ENCODE measurements at regions not wholly inside any gene's neighbourhood (a gene's known extent, or its start where the extent isn't known, plus 50 kb on each side); places are given as distances from the start of the nearest gene placed in this dataset.

DNA sequence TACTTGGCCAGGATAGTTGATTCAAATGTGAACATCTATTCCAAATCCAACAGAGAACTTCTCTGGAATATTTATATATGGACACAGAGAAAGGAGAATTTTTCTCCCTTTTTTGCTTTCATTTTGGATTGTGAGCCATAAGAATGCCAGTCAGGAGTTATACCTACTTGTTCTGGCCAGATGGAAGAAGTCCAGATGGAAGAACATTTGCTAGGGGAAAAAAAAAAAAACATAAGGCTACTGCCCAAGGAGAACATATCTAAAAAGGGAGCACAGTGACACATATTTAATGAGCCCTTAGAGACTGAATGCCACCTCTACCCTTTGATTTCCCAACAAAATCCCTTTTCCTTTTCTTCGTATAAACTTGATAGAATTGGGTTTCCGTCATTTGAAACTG is 61.7 kb upstream of the PPP2R2B start:
- peak in 1 of 58 donors; percentile 38 for DNase-seq

DNA sequence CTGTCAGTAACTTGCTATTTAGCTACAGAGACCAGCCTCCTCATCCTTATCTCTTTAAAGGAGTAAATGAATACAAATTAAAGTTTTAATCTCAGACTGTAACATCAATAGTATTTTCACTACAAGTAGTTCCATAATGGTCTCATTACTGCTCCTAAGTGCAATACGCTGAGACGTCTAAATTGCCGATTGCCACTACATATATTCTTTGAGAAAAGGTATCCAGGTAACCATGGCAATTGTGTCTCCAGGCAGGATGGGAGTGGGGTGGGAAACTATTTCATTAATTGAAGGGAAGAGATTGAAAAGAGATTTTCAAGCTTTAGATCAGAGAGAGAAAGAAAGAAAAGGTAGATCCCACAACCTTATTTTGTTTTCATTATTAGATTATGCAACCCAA is 65.5 kb upstream of the PPP2R2B start:
- no peak for DNase-seq

DNA sequence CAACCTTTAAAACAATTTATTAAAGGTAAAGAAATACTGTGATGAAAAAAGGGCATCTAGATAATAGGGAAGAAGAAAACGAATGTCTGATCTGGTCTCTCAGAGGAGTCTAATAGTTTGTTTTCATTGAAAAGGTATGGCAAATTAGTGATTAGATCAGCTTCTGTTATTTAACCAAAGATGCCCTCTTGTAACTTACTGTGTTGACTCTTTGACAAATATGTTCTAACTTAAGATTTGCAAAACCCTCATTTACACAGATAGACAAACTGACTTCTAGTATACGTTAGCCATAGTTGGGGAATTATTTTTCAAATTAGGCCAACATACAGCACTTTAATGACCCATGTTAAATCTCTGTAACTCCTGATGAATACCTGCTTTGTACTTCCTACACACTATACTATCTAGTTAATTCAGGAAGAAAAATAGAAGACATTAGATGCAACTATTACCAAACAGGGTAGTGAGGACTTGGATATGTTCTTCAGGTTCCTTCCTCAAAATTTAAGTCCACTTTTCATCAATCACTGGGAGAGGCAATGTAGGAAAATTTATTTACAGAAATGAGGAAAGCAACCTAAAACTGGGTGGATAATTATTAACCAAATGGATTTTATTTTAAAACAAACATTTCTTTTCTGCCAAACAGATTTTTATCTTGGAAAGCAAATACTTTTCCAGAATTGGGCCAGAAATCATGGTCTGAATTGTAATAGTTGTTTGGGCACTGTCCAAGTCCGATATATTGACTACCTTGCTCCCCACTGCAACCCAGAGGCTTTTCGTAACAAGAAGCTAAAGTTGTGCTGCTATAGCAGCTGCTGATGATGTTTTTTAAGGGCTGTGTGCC is 66.4 kb upstream of the PPP2R2B start:
- DNase-seq = no peak

DNA sequence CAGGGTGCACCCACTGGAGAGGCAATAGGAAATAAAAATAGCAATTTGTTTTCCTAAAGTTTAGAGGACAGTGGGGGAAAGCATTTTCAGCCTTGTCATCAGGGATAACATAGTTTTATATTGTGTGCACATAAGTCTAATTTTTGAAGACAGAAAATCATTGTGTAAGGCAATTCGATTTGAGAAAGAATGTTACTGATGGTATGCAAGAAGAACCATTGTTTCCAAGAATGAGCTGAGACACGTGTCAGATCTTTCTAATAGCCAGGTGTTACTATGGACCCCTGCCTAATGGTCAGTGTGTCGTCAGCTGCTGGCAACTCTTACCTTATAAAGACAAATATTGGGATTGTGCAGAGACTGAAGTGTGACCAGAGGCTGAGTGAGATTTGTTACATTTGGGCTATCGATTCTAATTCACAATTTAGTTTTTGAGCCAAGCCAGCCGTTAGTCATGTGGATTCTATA is 67.1 kb upstream of the PPP2R2B start:
- DNase-seq = no peak

DNA sequence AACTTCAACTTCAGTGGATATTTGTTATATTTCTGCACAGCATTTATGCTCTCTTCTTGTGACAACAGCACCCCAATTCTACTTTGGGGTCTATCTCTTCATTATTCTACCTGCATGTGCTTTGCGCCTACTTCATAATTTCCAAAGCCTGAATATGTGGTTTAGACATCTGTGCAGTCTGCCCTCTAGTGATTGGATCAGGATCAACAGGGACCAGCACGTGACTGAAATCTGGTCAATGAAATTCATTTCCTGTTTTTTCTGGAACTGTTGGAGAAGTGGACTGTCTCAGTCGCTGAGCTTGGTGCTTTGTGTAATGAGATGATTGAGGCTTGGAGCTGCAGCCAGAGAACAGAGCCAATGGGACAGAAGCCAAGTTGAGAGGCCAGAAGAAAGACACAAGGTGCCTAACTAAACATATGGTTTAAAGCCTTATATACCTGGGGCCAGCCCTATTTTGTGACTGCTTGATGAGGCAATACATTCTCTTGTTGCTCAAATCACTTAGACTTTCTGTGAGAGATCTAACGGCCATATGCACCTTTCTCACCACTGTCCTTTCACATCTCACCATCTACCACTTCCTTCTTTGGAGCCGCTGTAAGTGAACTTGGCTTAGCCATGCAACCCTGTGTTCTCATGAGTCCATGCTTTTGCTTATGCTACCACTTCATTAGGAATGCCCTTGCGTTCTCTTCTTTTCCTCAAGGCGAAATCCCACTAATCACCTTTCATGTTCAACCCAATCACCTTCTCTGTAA is 68.8 kb upstream of the PPP2R2B start:
- DNase-seq = peak in 3 of 58 donors; percentile 5 to 9 (median 6)

DNA sequence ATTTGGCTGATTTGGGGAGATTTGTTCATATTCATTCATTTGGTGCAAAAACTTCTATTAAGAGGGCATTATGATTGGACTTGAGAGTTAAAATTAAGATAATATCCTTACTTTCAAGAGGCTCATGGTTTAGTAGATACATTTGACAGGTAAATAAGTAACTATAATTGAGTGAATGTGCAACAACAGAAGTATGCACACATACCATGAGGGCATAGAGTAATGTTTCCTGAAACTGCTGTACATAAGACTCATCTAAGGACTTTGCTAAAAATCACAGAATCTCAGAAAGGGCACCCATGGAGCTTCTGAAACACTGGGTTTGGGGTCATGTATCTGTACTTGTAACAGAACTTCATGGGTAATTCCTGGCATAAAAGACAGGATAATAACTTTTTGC is 70.1 kb upstream of the PPP2R2B start:
- DNase-seq = no peak

DNA sequence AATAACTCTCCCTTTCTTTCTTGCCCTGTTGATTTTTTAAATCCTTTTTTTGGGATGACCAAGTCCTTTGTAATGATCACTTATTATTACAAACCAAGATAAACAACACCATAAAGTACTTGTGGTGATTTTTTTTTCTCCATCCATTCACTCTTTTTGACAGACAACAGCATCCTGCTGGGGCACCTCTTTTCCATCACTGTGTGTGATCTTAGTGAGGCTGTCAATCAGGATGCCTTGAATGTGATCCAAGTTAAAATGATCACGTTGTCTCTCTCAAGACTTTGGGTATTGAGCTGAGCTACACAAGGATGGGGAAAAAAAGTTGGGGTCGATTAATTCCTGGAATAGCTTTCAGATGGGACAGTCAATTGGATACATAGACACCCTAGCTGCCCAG is 73.6 kb upstream of the PPP2R2B start:
- DNase-seq = no peak

DNA sequence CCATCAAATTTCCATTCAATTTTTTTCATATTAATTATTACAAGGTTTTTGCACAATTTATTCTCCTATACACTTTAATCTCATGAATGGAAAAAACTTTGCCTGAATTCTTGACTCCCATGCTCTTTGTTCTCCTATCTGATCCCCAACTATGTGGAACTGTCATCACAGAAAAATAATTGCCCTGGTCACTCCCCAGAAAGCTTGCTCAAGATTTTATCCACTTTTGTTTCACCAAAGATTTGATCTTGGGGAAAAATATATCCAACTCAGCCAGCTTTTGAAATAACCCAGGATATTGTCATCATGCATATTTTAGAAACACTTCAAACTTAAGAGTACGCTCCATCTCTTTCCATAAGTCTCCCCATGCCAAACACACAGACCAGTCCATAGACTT is 77.7 kb upstream of the PPP2R2B start:
- no peak for DNase-seq

DNA sequence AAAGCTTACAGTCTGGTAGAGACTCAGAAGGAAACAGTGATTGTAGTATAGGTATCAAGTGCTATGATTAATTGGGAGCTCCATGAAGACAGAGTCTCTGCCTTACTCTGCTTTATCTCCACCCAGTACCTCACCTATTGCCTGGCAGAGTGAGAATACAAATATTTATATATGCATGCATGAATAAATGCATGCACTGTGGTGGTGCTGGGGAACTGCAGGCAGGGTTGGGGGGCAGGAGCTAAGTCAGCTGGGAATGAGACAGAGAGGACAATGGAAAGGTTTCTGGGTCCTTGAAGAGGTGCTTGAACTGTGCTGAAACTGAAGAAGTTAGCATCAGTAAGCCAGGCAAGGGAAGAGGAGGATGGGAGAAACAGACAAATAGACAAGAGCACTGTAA is 80.8 kb upstream of the PPP2R2B start:
- DNase-seq = no peak

DNA sequence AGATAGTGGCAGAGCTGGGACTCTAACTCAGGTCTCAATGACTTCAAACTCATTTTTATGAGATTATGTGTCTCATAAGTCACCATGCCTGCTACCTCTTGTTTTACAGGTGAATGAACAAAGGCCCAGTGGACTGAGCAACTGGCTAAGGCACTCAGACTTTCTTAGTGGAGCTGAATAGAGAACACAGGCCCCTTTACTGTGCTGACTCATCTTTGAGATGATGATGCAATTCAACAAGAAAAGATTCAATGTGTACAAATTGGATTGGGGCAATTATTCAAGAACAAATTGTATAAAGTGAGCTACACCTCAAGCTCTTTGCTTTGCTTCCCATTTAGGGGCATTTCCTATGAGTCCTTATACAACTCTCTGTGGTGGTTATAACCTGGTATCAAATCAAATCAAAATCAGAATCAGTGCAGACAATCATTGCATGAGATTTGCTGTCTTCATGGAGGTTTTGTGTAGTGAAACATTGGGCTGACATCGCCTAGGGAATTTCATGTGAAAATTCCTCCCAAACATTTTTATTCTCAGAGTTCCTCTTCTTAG is 84.3 kb upstream of the PPP2R2B start:
- DNase-seq = no peak

DNA sequence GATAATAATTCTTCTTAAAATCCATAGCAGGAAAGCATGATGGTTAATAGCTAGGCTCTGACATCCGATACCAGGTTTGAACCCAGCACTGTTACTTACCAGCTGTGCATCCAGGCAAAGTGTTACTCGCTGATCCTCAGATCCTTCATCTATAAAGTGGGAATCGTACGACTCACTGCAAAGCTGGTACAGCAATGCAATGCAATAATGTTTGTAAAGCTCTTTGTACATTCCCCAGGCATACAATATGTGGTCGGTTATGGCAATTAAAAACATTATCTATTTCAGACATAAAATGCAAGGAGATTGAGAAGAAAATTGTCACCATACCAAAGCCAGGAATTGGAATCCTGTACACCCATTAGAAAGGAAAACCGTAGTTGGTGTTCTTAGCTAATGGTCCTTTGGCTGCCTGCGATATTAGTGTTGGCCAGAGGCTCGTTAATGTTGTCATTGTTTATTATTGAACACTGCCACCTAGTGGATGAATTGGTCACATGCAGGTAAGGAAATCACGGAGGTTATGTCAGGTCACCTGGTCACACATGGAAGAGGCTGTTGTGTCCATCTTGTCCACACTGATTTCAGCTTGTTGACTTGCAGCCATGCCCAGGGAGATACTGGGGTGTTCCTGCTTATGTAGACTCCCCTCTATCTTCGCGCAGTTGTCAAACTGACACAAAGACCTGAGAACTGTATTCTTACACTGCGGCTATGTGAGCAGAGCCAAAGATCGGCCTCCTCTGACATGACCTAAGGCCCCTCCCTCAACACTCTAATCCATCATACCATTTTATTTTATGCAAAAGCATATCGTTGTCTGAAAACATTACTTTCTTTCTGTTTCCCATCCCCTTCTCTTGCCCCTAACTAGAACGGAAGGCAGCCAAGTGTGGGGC is 87.5 kb upstream of the PPP2R2B start:
- DNase-seq = peak in 45 of 58 donors; percentile 2 to 81 (median 32)

DNA sequence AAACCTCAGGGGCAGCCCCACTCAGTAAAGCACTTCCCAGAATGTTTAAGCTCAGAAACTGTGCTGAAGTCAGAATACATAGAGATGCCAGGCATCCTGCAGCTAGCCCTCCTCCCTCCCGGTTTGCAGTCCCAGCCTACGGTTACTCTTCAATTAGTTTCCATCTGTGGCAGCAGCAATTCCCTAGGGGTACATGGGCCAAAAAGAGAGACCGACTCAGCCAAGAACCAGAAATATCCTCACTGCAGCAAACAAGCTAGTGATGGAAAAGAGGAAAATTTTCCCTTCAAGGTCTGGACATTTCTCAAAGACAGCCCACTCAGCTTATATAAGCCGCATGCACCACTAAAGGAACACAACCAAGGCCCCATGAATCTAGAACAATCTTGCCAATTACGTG is 89.1 kb upstream of the PPP2R2B start:
- peak in 44 of 58 donors; percentile 4 to 84 (median 34) for DNase-seq

DNA sequence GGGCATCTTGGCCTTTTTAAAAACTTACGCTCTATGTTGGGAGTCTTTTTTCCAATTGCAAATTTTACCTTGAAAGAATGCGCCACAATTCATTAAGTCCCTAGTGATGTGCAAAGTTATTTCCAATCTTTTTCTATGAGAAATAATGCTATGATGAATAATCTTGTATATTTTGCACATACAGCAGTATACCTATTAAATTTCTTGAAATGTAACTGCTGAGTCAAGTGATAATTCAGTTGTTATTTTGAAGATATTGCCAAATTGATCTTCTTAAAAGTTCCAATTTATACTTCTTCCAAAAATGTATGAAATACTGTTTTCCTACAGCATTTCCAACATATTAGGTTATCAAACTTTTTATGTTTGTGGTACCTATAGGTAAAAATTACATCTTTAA is 92.8 kb upstream of the PPP2R2B start:
- no peak for DNase-seq

DNA sequence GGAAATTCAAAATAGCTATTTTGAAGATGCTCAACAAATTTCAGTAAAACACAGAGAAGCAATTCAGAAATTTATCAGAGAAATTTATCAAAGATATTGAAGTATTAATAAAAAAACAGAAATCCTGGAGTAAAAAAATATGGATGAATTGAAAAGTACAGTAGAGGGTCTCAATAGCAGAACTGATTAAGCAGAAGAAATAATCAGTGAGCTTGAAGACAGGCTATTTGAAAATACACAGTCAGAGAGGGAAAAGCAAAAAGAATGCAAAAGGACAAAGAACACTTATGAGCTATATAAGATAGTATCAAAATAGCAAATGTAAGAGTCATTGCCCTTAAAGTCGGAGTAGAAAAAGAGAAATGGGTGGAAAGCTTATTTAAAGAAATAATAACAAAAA is 107.9 kb upstream of the PPP2R2B start:
- DNase-seq = no peak

DNA sequence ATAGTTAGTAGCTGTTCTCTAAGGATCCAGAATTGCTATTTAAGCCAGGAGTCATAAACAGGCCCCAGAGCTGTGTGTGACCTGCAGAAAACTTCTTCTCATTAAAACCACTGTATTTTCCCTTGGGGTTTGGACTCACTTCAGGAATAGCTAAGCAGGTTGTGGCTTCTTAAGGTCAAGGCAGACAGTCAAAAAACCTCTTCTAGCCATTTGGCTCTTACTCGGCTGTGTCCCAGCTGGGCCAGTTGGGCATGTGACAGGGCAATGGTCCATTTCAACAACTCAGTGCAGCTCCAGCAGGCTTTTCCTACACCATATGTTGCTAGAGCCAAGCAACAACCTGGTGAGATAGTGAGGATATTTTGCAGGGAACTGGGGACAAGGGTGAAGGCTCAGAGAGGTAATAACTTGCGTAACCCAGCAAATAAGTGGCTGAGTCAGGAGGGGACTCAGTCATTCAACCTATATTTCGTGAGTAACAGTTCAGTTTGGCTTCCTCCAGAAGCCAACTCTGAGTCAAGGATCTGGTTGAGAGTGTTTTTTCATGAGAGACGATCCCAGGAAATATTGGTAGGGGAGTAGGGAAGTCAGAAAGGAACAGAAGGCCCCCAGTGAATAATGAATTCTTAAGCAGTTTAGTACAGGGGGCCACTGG is 115.4 kb upstream of the PPP2R2B start:
- peak in 41 of 58 donors; percentile 1 to 58 (median 21) for DNase-seq

DNA sequence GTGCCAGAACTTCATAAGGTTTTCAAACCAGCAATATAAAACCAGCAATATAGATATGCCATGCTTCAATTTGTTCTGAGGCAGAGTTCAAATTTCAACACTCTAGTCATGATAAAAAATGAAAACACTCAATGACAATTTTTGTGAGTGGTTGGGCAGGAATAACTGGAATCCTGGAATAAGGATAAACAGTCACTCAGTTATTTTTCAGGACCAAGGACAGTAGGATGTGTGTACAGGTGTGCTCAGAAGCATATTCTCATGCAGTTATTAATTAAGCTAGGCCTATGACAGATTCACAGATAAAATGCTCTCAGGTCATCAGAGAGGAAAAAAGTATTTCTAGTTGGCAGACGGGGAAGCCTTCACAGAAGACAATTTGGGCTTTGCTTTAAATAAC is 117.3 kb upstream of the PPP2R2B start:
- DNase-seq = no peak

DNA sequence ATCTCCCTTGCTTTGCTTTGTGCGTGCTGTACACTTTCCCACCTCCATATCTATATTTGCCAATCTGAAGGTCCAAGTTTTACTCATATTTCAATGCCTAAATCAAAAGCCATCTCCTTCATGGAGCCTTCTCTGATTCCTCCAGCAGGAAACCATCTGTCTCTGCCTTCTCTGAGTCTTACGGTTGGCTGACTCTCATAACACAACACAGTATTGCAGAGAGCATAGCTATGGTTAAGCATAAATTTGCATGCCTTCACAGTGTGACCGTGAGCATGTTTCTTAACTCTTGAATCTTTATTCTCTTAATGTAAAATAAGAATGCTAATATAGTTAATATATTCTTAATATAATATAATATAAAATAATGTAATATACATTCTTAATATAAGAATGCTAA is 136.8 kb upstream of the PPP2R2B start:
- DNase-seq = no peak

DNA sequence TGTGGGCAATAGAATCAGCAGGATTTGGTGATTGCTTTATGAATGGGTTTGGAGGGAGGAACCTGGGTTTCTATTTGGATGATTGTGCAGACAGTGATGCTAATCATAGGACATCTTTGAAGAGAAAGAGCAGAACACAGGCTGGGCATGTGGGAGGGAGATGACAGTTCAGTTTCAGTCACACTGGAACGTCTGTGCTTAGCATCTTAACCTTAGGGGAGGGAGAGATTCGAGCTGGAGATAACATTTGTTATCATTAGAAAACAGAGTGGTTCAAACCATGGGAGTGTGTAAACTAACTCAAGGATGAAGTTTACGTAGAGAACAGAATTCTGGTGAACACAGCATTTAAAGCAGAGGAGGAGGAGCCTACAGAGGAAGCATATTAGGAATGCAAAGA is 138.6 kb upstream of the PPP2R2B start:
- DNase-seq = peak in 6 of 58 donors; percentile 0 to 54 (median 7)

DNA sequence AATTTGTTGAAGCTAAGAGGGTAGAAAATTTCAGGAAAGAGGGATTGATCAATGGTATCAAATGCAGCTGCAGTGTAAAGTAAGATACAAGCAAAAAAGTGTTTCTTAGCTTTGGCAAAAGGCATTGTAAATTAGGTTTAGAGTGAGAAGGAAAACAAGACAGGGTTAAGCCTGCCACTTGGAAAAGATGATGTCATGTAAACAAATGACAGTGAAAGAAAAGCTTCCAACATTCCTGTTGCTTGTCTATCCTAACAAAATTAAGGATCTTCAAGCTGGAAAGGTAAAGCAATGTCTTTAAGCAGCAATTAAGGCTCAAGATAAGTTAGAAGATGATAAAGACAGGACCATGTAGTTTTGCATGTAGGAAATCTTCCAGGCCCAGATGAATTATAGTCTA is 139.1 kb upstream of the PPP2R2B start:
- no peak for DNase-seq

DNA sequence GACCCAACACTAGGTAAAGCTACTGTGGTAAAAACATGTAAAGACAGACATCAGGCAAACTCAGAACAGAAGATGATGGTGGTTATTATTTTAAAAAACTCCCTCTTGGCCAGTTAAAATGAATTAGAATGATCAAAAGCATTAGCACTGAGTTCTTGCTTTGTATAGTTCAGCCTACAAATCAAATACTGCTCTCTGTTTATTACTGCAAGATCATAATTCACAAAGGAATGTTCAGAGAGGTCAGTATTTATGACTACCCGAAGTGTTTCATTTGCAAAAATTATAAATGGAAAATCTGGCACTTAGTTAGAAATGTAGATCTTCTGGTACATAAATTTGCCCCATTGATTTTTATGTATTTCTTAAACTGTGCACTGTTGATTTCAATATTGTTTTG is 140.3 kb upstream of the PPP2R2B start:
- DNase-seq = no peak

Measured in anterior cingulate cortex (tissue), 58 donors.